HFF-Myc (cell line): ENCODE measurements at regions not wholly inside any gene's neighbourhood (a gene's known extent, or its start where the extent isn't known, plus 50 kb on each side); places are given as distances from the start of the nearest gene placed in this dataset.

ENCODE experiments used
- DNase-seq: peaks from one replicate; pipeline ENCODE4 v3.0.0-alpha.2; 2011; ENCODE audit warnings: low read depth; ENCODE audit errors: extremely low read depth
- H3K4me3 ChIP-seq: replicated peaks from 2 replicates; pipeline ENCODE4 v1.5.1; 2011; ENCODE audit warnings: low read depth, mild to moderate bottlenecking, control low read depth, low read length
- CTCF ChIP-seq: IDR thresholded peaks from 2 replicates; pipeline ENCODE4 v1.5.1; 2012; ENCODE audit warnings: mild to moderate bottlenecking, low read depth, low read length, control low read depth; ENCODE audit errors: missing control alignments

- DNase-seq: no peak
- no peak overlapping the region for H3K4me3 ChIP-seq
- TF ChIP-seq CTCF: no peak
These were observed 63.4 kb upstream of the TEX51 start for GRCh38 chr2:126835261-126835660.

- no peak for TF ChIP-seq CTCF
- DNase-seq: no peak
- no peak overlapping the region for H3K4me3 ChIP-seq
These were observed 62.9 kb upstream of the TEX51 start for GRCh38 chr2:126835831-126836230.

GRCh38 chr2:126836761-126837679, 61.7 kb upstream of the TEX51 start:
- no peak for TF ChIP-seq CTCF
- no peak overlapping the region for H3K4me3 ChIP-seq
- no peak for DNase-seq

GRCh38 chr2:126837966-126838715, 60.5 kb upstream of the TEX51 start:
- no peak overlapping the region for H3K4me3 ChIP-seq
- no peak for DNase-seq
- TF ChIP-seq CTCF: no peak

GRCh38 chr2:126838716-126838985, 60.0 kb upstream of the TEX51 start:
- DNase-seq: no peak
- no peak overlapping the region for H3K4me3 ChIP-seq
- TF ChIP-seq CTCF: no peak

- H3K4me3 ChIP-seq: no peak overlapping the region
- TF ChIP-seq CTCF: no peak
- no peak for DNase-seq
These were observed 58.9 kb upstream of the TEX51 start for GRCh38 chr2:126839796-126840195.

GRCh38 chr2:126843081-126843480, 55.6 kb upstream of the TEX51 start:
- DNase-seq: no peak
- no peak overlapping the region for H3K4me3 ChIP-seq
- TF ChIP-seq CTCF: no peak
